A172 (cell line): ENCODE measurements at regions not wholly inside any gene's neighbourhood (a gene's known extent, or its start where the extent isn't known, plus 50 kb on each side); places are given as distances from the start of the nearest gene placed in this dataset.
"Not testable (repeated sequence)": the region's sequence is repeated elsewhere in the genome, so short reads cannot be mapped to it uniquely, and the experiment has no call there.

Experiments used
- DNase-seq: peaks from one replicate; pipeline ENCODE4 v3.0.0-alpha.2; 2015; ENCODE audit warnings: low spot score

DNA sequence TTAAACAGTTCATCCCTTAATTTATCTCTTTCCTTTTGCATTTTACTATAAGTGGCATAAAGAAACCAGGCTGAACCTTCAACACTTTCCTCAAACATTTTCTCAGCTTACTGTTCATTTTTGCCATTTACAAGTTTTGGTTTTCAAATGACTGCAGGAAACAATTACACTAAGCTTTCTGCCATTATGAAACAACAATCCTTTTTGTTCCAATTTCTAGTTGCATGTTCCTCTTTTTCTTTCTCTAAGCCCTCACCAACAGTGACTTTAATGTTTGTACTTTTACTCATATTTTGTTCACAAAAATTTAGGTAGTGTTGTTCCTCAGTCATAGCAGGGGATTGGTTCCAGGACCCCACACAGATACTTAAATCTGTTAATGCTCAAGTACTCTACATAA lies 1526.1 kb downstream of the STIM2 start:
- DNase-seq = no peak

DNA sequence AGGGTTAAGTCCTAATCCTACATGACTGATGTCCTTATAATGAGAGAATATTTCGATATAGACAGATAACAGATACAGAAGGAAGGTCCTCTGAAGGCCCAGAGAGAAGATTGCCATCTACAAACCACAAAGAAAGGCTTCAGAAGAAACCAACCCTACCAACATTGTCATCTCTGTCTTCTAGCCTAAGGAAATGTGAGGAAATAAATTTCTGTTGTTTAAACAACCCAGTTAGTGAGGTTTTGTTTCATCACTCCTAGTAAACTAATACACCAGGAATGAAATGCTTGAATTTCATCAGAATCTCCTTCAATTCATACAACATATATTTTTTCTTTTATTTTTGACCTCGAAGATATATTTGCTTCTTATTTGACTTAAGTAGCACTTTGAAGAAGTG lies 1527.8 kb downstream of the STIM2 start:
- DNase-seq = no peak

DNA sequence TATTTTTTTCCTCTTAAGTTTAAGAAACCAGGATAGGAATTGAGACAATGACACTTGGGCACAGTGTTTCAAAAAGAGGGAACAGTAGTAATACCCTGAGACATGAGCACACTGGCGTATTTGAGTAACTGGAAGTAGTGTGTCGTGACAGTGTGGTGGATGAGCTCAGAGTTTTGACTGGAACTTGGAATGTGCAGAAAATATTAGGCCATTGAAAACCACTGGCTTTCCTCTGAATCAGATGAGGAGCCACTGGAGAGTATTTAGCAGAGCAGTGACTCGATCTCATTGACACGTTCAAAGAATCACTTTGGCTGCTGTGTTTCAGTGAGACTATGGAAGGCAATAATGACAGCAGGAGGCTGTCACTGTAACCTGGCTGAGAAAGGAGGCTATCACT lies 1531.2 kb downstream of the STIM2 start:
- no peak for DNase-seq

DNA sequence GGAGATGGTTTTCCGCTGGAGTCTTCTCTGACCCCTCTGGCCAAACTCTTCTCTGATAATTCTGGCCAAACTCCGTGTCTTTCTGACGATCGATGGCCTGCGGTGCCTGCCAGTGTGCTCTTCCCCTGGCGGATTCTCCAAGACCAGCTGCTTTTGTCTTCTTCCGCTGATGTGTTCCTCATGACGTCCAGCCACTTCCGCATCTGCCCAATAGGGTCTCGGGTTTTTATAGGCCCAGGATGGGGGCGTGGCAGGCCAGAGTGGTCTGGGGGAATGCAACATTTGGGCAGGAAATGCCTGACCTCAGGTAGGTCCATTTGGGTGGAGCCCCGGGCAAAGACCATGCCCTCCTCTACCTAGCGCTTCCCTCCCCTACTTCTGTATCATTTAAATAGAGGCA lies 1542.1 kb downstream of the STIM2 start:
- no peak for DNase-seq

DNA sequence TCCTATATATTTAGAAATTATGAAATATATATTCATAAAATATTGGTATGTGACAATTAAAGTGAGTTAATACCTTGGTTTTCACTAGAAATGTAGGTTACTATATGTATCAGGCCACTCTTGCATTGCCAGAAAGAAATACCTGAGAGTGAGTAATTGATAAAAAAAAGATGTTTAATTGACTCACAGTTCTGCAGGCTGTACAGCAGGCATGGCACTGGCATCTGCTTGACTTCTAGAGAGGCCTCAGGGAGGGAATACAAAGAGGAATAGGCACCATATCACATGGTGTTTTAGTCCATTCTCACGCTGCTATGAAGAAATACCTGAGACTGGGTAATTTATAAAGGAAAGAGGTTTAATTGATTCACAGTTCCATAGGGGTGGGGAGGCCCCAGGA lies 1560.6 kb downstream of the STIM2 start:
- no peak for DNase-seq

DNA sequence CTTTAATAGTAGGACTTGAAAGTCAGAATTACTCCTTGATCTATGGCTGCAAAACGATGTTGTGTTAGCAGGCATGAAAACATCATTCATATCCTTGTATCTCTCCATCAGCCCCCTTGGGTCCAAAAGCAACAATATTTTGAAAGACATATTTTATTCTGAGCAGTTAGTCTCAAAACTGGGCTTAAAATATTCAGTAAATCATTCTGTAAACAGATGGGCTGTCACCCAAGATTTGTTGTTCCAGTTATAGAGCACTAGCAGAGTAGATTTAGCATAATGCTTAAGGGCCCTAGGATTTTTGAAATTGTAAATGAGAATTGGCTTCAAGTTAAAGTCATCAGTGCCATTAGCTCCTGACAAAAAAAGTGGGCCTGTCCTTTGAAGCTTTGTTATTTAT lies 1565.6 kb downstream of the STIM2 start:
- no peak for DNase-seq

DNA sequence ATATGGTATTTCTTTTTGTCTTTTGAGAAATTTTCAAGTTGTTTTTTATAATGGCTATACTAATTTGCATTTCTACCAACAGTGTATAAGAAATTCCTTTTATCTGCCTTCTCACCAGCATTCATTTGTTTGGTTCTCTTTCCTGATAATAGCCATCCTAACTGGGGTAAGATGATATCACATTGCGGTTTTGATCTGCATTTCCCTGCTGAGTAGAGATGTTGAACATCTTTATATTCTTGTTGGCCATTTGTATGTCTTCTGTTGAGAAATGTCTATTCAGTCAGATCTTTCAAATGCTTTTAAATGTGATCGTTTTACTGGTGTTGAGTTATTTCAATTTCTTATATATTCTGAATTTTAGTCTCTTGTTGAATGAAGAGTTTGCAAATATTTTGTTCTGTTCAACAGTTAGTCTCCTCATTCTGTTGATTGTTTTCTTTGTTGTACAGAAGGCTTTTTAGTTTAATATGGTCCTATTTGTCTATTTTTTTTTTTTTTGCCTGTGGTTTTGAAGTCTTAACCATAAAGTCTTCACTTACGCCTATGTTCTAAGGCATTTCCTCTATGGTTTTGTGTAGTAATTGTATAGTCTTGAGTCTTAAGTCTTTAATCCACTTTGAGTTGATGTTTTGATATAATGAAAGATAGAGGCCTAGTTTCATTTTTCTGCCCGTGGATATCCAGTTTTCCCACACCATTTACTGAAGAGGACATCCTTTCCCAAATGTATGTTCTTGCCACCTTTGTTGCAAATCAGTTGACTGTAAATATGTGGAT lies 1566.9 kb downstream of the STIM2 start:
- DNase-seq = no peak

DNA sequence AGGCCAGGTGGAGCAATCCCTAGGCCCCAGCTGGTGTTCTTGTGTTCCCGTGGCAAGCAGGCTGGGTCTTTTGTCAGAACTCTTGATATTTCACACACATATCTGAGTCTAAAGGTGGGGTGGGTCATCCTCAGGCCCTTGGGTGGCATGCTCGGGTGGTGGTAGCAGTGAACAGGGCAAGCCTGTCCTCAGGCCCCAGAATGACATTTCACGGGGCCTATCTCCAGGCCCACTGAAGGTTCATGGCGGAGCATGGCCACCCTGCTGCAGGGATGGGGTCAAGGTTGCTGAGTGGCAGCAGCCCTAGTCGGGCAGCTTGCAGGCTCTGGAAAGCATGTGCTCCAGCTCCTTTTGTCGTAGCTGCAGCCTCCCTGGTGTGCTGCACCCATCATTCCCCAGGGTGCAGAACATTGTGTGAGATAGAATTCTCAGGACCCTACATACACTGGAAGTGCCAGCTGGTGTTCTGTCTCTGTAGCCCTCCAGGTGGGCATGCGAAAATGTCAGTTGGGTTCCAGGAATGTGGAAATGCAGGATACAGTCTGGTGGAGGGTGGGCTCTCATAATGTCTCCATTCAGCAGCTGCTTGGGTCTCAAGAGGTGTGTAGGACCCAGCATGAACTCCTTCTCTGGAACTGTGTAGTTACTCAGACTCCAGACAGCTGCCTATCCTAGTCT lies 1571.8 kb downstream of the STIM2 start:
- no peak for DNase-seq

DNA sequence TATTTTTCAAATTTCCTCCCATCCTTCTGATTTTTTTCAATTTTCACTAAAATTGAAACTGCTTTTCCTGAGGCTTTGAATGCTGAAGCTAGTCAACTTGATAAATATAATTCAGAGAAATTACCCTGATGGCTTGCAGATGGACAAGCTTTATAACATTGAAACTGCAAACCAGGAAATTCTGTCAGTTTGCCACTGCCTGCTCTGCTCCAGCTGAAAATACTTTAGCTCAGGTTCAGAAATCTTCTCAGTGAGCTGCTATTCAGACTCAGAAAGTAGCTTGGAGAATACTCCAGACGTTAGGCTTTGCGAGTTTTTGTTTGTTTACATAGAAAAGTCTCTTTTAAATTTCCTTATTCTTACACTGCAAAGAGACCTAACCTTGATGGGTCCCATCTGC lies 1574.7 kb downstream of the STIM2 start:
- DNase-seq = no peak

DNA sequence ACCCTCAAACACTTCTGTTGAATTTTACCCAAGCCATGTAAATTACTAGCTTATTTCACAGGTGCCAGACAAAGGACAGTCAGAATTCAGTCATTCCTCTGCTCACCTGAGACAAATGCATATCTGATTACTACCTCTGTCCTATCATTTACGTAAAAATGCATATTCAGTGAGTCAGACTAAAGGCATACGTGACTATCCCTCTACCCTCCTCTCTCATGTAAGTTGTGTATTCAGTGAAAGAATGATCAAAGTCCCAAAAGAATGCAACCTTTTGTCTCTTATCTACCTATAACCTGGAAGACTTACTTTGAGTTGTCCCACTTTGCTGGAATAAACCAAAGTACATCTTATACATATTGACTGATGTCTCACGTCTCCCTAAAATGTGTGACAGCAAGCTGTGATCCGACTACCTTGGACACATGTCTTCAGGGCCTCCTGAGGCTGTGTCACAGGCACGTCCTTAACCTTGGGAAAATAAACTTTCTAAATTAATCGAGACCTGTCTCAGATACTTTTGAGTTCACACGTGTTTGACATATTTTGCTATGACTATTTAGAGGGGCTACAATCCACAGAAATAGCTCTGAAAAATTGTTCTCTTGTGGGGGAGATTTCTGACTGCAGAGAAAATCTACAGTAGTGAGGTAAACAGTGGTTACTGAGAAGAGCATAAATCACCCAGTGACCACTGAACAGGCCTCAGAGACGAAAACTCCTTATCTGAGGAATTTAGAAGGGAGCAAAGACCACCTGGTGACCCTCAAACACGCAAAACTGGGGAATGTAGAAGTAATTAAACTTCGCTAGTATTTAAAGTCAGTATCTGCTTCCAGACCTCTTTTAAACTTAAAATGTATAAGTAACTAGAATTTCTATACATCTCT lies 1575.8 kb downstream of the STIM2 start:
- no peak for DNase-seq

DNA sequence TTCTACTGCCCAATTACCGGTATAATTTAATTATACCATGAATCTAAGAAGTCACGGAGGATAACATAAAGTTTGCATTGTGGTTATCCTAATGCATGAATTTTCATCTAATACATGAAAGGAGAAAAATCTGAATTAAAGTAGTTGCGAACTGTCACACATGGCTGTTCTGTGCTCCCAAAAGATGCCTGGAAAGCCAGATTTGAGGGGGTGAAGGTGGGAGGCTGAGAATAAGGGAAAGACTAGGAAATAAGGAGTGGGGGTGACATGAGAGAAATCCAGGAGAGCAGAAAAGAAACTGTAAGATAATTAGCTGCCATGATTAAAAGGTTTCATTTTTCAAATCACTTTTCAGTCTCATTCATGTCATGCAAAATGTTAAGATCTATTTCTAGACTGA lies 1582.7 kb downstream of the STIM2 start:
- DNase-seq = no peak

DNA sequence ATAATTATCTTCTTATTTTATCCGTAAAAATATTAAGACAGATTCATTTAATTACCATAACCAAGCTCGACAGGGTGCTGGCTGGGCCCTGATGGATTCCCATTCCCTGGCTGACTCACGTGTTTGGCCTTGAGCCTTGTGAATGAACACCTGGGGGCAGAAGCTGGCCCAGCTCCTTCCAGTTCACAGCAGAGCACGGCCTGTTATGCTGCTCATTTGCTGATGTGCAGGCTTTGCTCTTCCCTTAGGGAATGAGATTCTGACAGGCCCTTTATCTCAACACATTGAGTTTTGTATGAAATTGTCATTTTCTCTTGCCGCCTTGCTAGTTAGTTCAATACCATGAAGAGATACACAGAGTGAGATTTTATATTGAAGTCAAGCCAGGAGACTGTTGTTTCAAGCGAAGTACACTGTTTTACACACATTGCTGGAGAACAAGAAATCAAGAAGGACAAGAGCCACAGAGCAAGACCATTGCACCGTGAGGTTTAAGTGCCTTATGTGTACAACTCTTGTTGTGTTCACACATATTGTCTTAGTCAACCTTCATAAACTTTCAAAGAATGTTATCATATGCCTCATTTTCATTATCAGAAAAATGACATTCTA lies 1583.3 kb downstream of the STIM2 start:
- DNase-seq = peak; percentile 11

DNA sequence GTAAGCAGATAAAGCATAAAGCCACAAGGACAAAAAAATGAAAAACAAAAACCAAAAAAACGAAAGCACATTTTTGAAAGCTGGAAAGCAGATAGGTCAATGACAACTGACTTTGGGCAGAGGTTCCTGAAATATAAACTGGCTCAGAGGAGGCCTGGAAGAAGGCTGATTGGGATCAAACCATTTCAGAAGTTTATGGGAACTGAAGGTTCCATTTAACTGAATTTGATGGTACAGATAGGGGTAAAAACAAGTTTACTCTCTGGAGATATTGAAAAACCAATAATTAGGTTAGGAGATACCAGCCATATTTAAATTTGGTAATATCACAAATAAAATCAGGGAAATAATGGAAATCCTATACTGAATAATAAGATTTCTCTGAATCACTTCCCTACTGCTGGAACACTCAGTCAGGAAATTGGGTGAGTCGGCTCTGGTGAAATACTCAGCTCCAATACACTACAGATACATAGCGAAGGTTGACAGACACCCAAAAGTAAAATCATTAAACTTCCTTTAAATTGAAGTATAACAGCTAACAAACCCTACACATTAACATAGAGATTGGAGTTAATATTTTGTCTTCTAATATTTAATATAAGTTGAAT lies 1584.3 kb downstream of the STIM2 start:
- DNase-seq = no peak

DNA sequence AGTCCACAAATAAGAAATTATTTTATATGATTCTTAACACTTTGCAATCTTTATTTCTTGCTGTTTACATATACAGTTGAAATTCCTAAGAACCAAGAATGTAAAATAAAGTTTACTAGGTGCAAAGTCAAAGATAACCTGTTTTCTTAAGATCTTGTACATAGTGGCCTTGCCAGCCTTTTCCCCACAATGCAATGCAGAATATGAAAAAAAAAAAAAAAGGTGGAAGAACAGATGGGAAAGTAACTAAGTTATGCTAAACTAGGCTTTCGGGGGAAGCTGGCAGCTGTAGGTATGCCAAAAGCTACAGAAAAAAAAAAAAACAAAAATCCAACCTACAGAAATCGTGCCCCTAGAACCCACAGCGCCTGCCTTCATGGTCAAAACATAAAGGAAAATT lies 1588.4 kb downstream of the STIM2 start:
- DNase-seq = no peak

DNA sequence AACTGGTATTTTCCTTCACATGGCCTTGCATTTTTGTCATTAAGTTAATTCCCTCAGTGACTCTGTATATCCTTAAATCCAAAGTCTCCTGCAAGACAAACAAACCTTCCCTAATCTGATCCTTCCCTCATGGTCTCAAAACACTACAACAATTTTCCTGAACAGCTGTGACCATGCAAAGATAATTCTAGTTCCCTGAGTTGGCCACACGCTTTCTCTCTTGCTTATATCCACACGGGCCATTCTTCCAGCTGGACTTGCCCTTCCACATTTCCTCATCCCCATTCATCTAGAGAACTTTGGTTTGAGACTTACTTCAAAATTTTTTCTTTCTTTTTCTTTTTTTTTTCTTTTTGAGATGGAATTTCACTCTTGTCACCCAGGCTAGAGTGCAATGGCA lies 1590.7 kb downstream of the STIM2 start:
- no peak for DNase-seq

DNA sequence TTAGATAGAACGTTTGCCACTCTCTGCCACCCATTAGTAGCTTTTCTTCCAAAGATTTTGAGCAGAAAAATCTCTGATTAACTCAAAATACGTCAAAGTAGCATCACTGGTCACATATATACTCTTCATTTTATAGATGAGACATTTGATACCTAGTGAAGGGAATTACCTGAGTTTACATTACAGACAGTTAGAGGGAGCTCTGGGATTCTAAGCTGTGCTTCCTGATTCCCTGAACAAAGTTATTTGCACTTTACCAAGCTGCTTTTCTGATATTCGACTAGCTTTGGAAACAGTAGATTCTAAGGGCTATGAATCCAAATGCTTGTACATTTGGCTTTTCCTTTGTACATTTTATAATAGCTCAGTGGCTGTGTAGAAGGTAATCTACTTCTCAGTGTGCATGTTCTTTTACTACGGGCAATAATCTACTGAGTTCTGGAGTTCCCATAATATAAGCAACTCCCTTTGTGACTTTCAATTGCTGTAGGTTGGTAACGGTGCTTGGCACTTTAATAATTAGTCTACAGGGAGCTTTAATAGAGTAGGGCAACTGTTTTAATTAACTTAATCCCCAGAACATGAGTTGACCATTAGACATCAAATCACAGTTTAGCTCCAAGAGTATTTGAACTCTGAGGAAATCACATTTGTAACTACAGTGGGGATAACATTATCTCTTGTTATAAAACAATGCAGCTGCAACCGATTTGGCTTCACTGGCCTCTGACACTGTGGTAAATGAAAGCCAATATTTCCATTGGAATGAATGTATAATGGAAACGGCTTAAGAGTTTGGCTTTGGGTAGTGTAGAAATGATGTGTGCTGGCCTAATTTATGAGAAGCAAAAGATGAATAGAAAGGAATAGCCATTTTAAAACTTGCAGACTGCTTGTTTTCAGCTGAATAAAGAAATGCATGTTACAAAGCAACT lies 1602.4 kb downstream of the STIM2 start:
- no peak for DNase-seq

DNA sequence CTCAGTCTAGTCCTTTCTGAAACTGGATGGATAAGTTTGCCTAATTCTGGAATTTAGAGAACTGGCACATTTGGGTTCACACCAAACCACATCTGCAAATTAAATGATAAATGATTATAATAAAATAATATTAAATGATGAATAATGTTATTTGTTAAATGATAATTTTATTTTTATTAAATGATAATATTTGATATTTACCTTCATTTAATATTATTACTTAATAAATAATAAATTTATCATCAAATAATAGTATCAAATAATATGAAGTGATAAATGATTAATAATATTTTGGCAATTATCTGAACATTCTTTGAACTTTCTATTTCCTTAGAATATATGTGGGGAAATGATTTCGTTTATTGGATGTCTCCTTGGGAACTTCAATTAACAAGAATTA lies 1604.2 kb downstream of the STIM2 start:
- DNase-seq = no peak

DNA sequence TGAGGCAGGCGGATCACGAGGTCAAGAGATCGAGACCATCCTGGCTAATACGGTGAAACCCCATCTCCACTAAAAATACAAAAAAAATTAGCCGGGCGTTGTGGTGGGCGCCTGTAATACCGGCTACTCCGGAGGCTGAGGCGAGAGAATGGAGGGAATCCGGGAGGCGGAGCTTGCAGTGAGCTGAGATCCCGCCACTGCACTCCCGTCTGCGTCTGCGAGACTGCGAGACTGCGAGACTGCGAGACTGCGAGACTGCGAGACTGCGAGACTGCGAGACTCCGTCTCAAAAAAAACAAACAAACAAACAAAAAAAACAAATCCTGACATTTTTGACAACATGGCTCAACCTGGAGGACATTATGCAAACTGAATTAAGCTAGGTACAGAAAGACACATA lies 1606.2 kb downstream of the STIM2 start:
- DNase-seq = not testable (repeated sequence)

DNA sequence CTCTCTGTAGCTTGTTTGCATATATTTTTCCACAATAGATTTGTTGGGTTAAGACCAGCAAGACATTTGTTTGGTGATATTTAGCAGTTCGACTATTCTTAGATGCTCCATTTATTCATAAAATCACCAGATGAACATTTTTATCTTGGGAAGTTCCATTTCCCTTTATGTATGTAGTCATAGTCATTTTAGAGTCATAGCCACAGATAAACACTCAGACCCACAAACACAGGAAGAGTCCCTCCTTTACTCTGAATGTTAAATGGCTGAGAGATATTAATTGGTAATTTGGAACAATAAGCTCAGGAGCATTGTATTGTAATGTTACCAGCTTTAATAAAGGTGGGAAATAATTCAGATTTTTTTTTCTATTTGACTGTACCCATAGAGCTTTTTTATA lies 1608.7 kb downstream of the STIM2 start:
- DNase-seq = no peak

DNA sequence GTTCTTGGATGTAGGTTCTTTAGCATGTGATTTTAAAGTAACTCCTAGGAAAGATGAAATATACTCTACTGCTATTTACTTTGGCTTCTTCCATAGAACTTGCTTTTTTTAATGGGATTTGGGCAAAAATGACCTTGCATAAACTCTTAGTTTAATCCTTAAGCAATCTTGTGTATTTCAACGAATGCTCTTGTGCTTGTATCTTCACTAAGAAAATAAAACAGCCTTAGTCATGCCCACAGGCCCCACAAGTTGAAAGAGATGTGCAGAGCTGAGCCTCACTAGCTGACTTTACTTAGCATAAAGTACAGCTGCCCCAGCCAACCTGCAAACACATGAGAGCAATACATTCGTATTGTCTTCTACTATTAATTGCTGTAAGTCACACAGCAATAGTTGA lies 1609.2 kb downstream of the STIM2 start:
- DNase-seq = no peak

DNA sequence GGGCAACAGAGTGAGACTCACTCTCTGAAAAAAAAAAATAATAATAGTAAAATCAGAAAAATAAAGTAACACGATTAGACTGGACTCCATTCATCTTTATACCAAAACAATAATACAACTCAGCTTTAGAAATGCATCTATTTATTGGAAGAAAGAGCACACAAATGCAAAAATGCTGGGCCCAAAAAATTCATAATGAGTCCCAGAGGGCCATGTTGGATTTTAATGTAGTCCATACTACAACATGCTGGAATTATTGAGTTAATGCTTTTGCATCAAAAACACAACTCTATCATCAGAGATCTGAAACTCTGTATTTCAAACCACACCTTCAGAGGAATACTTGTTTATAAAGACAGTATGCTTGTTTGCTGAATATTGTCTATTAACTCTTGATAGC lies 1614.7 kb downstream of the STIM2 start:
- no peak for DNase-seq
